ENCODE measurements at regions not wholly inside any gene's neighbourhood (a gene's known extent, or its start where the extent isn't known, plus 50 kb on each side); places are given as distances from the start of the nearest gene placed in this dataset.
"Not testable (repeated sequence)": the region's sequence is repeated elsewhere in the genome, so short reads cannot be mapped to it uniquely, and the experiment has no call there.

- H3K27me3 ChIP-seq (ENCODE audit: insufficient read depth, low read depth, low read length) = peaks cover 7% of the 10 kb centered on the region
- H3K36me3 ChIP-seq (ENCODE audit: insufficient read depth, low read length) = no peaks in the 10 kb centered on the region
- H3K9ac ChIP-seq (ENCODE audit: low read length) = no peak overlapping the region
- H3F3A ChIP-seq (ENCODE audit: insufficient read depth, low read length, poor library complexity, severe bottlenecking) = no peaks in the 10 kb centered on the region
- H2AFZ ChIP-seq (ENCODE audit: low read depth, low read length) = no peak overlapping the region
- H3K9me3 ChIP-seq (ENCODE audit: low read length) = no peaks in the 10 kb centered on the region
- TF ChIP-seq EZH2 (IDR thresholded peaks at IDR 0.05; ENCODE audit: borderline replicate concordance, insufficient read depth, low read length, poor library complexity, severe bottlenecking) (no peak), SMC3 (conservative IDR thresholded peaks at IDR 0.05; ENCODE audit: poor library complexity) (no peak), TAF1 (IDR thresholded peaks at IDR 0.05; ENCODE audit: low read depth) (no peak)
- H3K79me2 ChIP-seq (replicated peaks; ENCODE audit: insufficient read depth, low read length) = no peaks in the 10 kb centered on the region
- no peak overlapping the region for H3K4me3 ChIP-seq (ENCODE audit: low read length)
- no peak overlapping the region for H3K4me2 ChIP-seq (ENCODE audit: low read length)
- H3K9me2 ChIP-seq (ENCODE audit: insufficient read depth, low read length) = no peaks in the 10 kb centered on the region
- no peaks in the 10 kb centered on the region for H4K20me1 ChIP-seq (ENCODE audit: insufficient read depth)
- no peak overlapping the region for H3K27ac ChIP-seq (ENCODE audit: low read length)
Observed at GRCh38 chr1:30654188-30654587, 69.2 kb downstream of the MATN1 start.

- TF ChIP-seq POLR2AphosphoS5 (IDR thresholded peaks at IDR 0.05) = peak; percentile 26
- no peak for TF ChIP-seq REST (IDR thresholded peaks at IDR 0.05; ENCODE audit: borderline replicate concordance)
- TF ChIP-seq EZH2 (IDR thresholded peaks at IDR 0.05; ENCODE audit: borderline replicate concordance, insufficient read depth, low read length, poor library complexity, severe bottlenecking) = no peak
- TF ChIP-seq MXI1 (conservative IDR thresholded peaks at IDR 0.05; ENCODE audit: poor library complexity, severe bottlenecking) = no peak
- no peak for TF ChIP-seq SMC3 (conservative IDR thresholded peaks at IDR 0.05; ENCODE audit: poor library complexity)
- no peak for TF ChIP-seq EP300 (conservative IDR thresholded peaks at IDR 0.05; ENCODE audit: poor library complexity, severe bottlenecking)
- H3K36me3 ChIP-seq (ENCODE audit: insufficient read depth, low read length) = no peaks in the 10 kb centered on the region
- no peaks in the 10 kb centered on the region for H4K20me1 ChIP-seq (ENCODE audit: insufficient read depth)
- no peak overlapping the region for H3K4me2 ChIP-seq (ENCODE audit: low read length)
- no peaks in the 10 kb centered on the region for H3K79me2 ChIP-seq (replicated peaks; ENCODE audit: insufficient read depth, low read length)
- H3K9me3 ChIP-seq (ENCODE audit: low read length) = no peaks in the 10 kb centered on the region
- no peak overlapping the region for H3K4me3 ChIP-seq (ENCODE audit: low read length)
- no peak overlapping the region for H3K9ac ChIP-seq (ENCODE audit: low read length)
- H3K27me3 ChIP-seq (ENCODE audit: insufficient read depth, low read depth, low read length) = peaks cover 7% of the 10 kb centered on the region
- H3F3A ChIP-seq (ENCODE audit: insufficient read depth, low read length, poor library complexity, severe bottlenecking) = no peaks in the 10 kb centered on the region
- no peak overlapping the region for H3K27ac ChIP-seq (ENCODE audit: low read length)
- no peak overlapping the region for H2AFZ ChIP-seq (ENCODE audit: low read depth, low read length)
- H3K9me2 ChIP-seq (ENCODE audit: insufficient read depth, low read length) = no peaks in the 10 kb centered on the region
Observed at GRCh38 chr1:30652152-30652841, 71.1 kb downstream of the MATN1 start.

GRCh38 chr1:30651395-30651794, 72.0 kb downstream of the MATN1 start:
- not testable (repeated sequence) for H4K20me1 ChIP-seq (ENCODE audit: insufficient read depth); H3K4me3 ChIP-seq (ENCODE audit: low read length); H3K9me2 ChIP-seq (ENCODE audit: insufficient read depth, low read length); H3K79me2 ChIP-seq (replicated peaks; ENCODE audit: insufficient read depth, low read length); H3K27ac ChIP-seq (ENCODE audit: low read length); H3F3A ChIP-seq (ENCODE audit: insufficient read depth, low read length, poor library complexity, severe bottlenecking); H3K27me3 ChIP-seq (ENCODE audit: insufficient read depth, low read depth, low read length); H3K9me3 ChIP-seq (ENCODE audit: low read length); H3K4me2 ChIP-seq (ENCODE audit: low read length); H3K9ac ChIP-seq (ENCODE audit: low read length); H3K36me3 ChIP-seq (ENCODE audit: insufficient read depth, low read length); H2AFZ ChIP-seq (ENCODE audit: low read depth, low read length)

All from neural cell (in vitro differentiated cells).